K562 (cell line): ENCODE measurements at regions not wholly inside any gene's neighbourhood (a gene's known extent, or its start where the extent isn't known, plus 50 kb on each side); places are given as distances from the start of the nearest gene placed in this dataset.

Experiments used
- ATAC-seq: fragments of 200-7000 bp; cut with Tn5 transposase; 3 replicates; pipeline ENCODE4 v1.9.1; 2020; ENCODE audit warnings: moderate library complexity
- BruUV-seq: library from RNA; stranded (reverse); fragments of 400-500 nt; replicated peaks from 2 replicates; lab custom pipeline; 2021; lab: Mats Ljungman, UMichigan
- CTCF ChIA-PET: fragments of 300-600 bp; formaldehyde crosslinking; extraction: SDS; loops from one replicate; lab custom pipeline; 2021; ENCODE audit warnings: low intra/inter-chr PET ratio; lab: Yijun Ruan, JAX
- POLR2A ChIA-PET: fragments of 300-600, 350-650 bp; sonication (Branson Sonifier 250); formaldehyde crosslinking; extraction: SDS; loops from one replicate; lab custom pipeline; 2021; ENCODE audit warnings: antibody characterized with exemption, inconsistent platforms; lab: Yijun Ruan, JAX
- DNase-seq, 4 experiments: peaks; one replicate each; pipeline versions ENCODE4 v3.0.0 to v3.0.0-alpha.2; 2011 to 2018; ENCODE audit warnings: low spot score in 3 of 4, mixed read lengths in 3 of 4; ENCODE audit errors: extremely low read depth in 1 of 4
- FAIRE-seq: peaks from 2 replicates; lab custom pipeline; 2011; peaks lifted over from hg19 to GRCh38; lab: Jason Lieb, UNC
- H2AFZ ChIP-seq: 2 replicates; pipeline ENCODE4 v1.6.0; 2011; ENCODE audit warnings: low read depth, low read length, control low read depth, inconsistent platforms
- H3K27ac ChIP-seq: fragments of 200-600 bp; 3 replicates; pipeline ENCODE4 v1.8.0; 2011; ENCODE audit warnings: low read depth, mild to moderate bottlenecking, control low read depth, inconsistent platforms, low read length, moderate library complexity, mixed read lengths; ENCODE audit errors: extremely low read depth
- H3K27me3 ChIP-seq, 2 experiments: fragments of 300-600 bp in 1 of 2; 2 replicates in 1 of 2; 3 replicates in 1 of 2; pipeline versions ENCODE4 v1.6.0 to v1.8.0; 2011; ENCODE audit warnings: inconsistent platforms in 2 of 2, low read length in 2 of 2, mild to moderate bottlenecking in 1 of 2, mixed read lengths in 1 of 2, moderate library complexity in 1 of 2; ENCODE audit not compliant: control insufficient read depth in 2 of 2, insufficient read depth in 2 of 2
- H3K36me3 ChIP-seq: fragments of 300-600 bp; 3 replicates; pipeline ENCODE4 v1.8.0; 2011; ENCODE audit warnings: mild to moderate bottlenecking, low read length, inconsistent platforms; ENCODE audit not compliant: control insufficient read depth, insufficient read depth
- H3K4me1 ChIP-seq, 2 experiments: fragments of 200-600 bp in 1 of 2; replicated peaks in 1 of 2; 2 replicates in 1 of 2; 3 replicates in 1 of 2; pipeline versions ENCODE4 v1.5.1 to v1.8.0; 2011; ENCODE audit warnings: inconsistent platforms in 2 of 2, low read length in 2 of 2, mild to moderate bottlenecking in 1 of 2, mixed read lengths in 1 of 2, moderate library complexity in 1 of 2; ENCODE audit not compliant: control insufficient read depth in 2 of 2, insufficient read depth in 2 of 2
- H3K4me2 ChIP-seq: 2 replicates; pipeline ENCODE4 v1.6.1; 2011; ENCODE audit warnings: low read length, control low read depth, inconsistent platforms, mixed read lengths; ENCODE audit not compliant: insufficient read depth
- H3K4me3 ChIP-seq: fragments of 200-600 bp; sonication (generic), shearing (Covaris generic); 2 replicates; pipeline ENCODE4 v1.5.1; 2016; ENCODE audit warnings: control low read depth, inconsistent platforms
- H3K79me2 ChIP-seq: fragments of 200-600 bp; 3 replicates; pipeline ENCODE4 v1.8.0; 2011; ENCODE audit warnings: low read length, inconsistent platforms; ENCODE audit not compliant: control insufficient read depth, insufficient read depth
- H3K9ac ChIP-seq, 2 experiments: 2 replicates each; pipeline versions ENCODE4 v1.6.0 to v1.6.1; 2011; ENCODE audit warnings: low read depth in 2 of 2, low read length in 2 of 2, control low read depth in 1 of 2, inconsistent platforms in 1 of 2, mild to moderate bottlenecking in 1 of 2, mixed read lengths in 1 of 2; ENCODE audit not compliant: insufficient read depth in 1 of 2
- H3K9me1 ChIP-seq: one replicate; pipeline ENCODE4 v1.6.0; 2011; ENCODE audit warnings: inconsistent platforms, mild to moderate bottlenecking, low read length, moderate library complexity; ENCODE audit not compliant: control insufficient read depth, insufficient read depth
- H3K9me3 ChIP-seq: replicated peaks from 2 replicates; pipeline ENCODE4 v1.5.1; 2011; ENCODE audit warnings: low read depth, low read length, inconsistent platforms; ENCODE audit not compliant: control insufficient read depth, insufficient read depth
- H4K20me1 ChIP-seq: replicated peaks from 2 replicates; pipeline ENCODE4 v1.6.1; 2011; ENCODE audit warnings: low read length, inconsistent platforms, mixed read lengths; ENCODE audit not compliant: control insufficient read depth, insufficient read depth
- BRF1 ChIP-seq: IDR thresholded peaks from 3 replicates; pipeline ENCODE4 v1.6.1; 2011; ENCODE audit warnings: borderline replicate concordance, mild to moderate bottlenecking; ENCODE audit not compliant: insufficient read length; ENCODE audit errors: extremely low read depth
- FOXK1 ChIP-seq: sonication (generic); formaldehyde crosslinking; IDR thresholded peaks from 2 replicates; pipeline ENCODE4 v1.8.0; 2022; ENCODE audit warnings: missing genetic modification reagents, mild to moderate bottlenecking, borderline replicate concordance
- HINFP ChIP-seq: fragments of 450-650 bp; conservative IDR thresholded peaks from 2 replicates; pipeline ENCODE4 v1.6.1; 2016; ENCODE audit warnings: missing genetic modification characterization, low read depth, mild to moderate bottlenecking, control low read depth, missing compliant biosample characterization
- PYGO2 ChIP-seq: fragments of 450-650 bp; IDR thresholded peaks from 2 replicates; pipeline ENCODE4 v1.6.1; 2016; ENCODE audit warnings: mild to moderate bottlenecking, missing genetic modification characterization, moderate library complexity, missing compliant biosample characterization
- RBFOX2 ChIP-seq: fragments of 200-400 bp; formaldehyde crosslinking; IDR thresholded peaks from 2 replicates; pipeline ENCODE4 v1.6.1; 2017; ENCODE audit warnings: low read depth, mild to moderate bottlenecking, low read length, moderate library complexity
- RBM39 ChIP-seq: fragments of 200-400 bp; formaldehyde crosslinking; optimal IDR thresholded peaks from 2 replicates; pipeline ENCODE3; 2018; ENCODE audit warnings: low read depth, low read length
- RNF219 ChIP-seq: fragments of 250-450 bp; sonication (Bioruptor Pico); IDR thresholded peaks from 2 replicates; pipeline ENCODE4 v1.5.0; 2022; ENCODE audit warnings: mild to moderate bottlenecking
- SIRT6 ChIP-seq: IDR thresholded peaks from one replicate; pipeline ENCODE4 v1.6.1; 2012; ENCODE audit warnings: low read depth, mild to moderate bottlenecking, control low read depth, inconsistent platforms, low read length, moderate library complexity
- TSC22D4 ChIP-seq: fragments of 450-650 bp; IDR thresholded peaks from 2 replicates; pipeline ENCODE4 v1.6.1; 2016; ENCODE audit warnings: missing genetic modification characterization, missing biosample characterization, control low read depth
- ZBTB43 ChIP-seq: sonication (generic); formaldehyde crosslinking; IDR thresholded peaks from 2 replicates; pipeline ENCODE4 v1.8.0; 2023; ENCODE audit warnings: mild to moderate bottlenecking, missing genetic modification reagents
- ZFP1 ChIP-seq: fragments of 450-650 bp; formaldehyde crosslinking; IDR thresholded peaks from 2 replicates; pipeline ENCODE4 v1.4.0; 2020; ENCODE audit warnings: mild to moderate bottlenecking, mixed read lengths
- ZNF12 ChIP-seq: sonication (generic); formaldehyde crosslinking; IDR thresholded peaks from 2 replicates; pipeline ENCODE4 v1.4.0; 2020; ENCODE audit warnings: mild to moderate bottlenecking, missing genetic modification reagents
- ZNF140 ChIP-seq: fragments of 250-450 bp; sonication (Bioruptor Pico); IDR thresholded peaks from 2 replicates; pipeline ENCODE4 v1.8.0; 2021; ENCODE audit warnings: moderate library complexity, mild to moderate bottlenecking, inconsistent platforms
- ZNF507 ChIP-seq: conservative IDR thresholded peaks from 2 replicates; pipeline ENCODE4 v1.6.1; 2017; ENCODE audit warnings: missing genetic modification characterization, missing compliant biosample characterization
- ZNF583 ChIP-seq: fragments of 250-450 bp; sonication (Bioruptor Pico); IDR thresholded peaks from 2 replicates; pipeline ENCODE4 v1.4.0; 2020
- WGBS: fragments of 100-300 bp; shearing (Covaris generic); methylation state at CpG from one replicate; pipeline ENCODE4 v1.1.6; 2016; ENCODE audit warnings: low coverage, mixed read lengths; ENCODE audit not compliant: insufficient coverage; ENCODE audit errors: missing lambda C conversion rate; 5-methylcytosine and 5-hydroxymethylcytosine counted together
- in situ Hi-C: fragments of 300-500 bp; cut with MboI; formaldehyde crosslinking; loops from 4 replicates; pipeline ENCODE4 v1.15.0; 2018; ENCODE audit warnings: inconsistent platforms, mixed read lengths
- intact Hi-C: fragments of 100-400 bp; cut with micrococcal nuclease; formaldehyde crosslinking; loops from 2 replicates; pipeline ENCODE4 v1.14.2; 2022

- no peak for DNase-seq
- ChIA-PET POLR2A (no interaction called here), CTCF (no interaction called here)
- H3K4me3 ChIP-seq, result no peak overlapping the region
- H3K79me2 ChIP-seq, result no peaks in the 10 kb centered on the region
- H3K9me3 ChIP-seq, result no peaks in the 10 kb centered on the region
- no peaks in the 10 kb centered on the region for H3K36me3 ChIP-seq
- peaks cover 4% of the 10 kb centered on the region for H4K20me1 ChIP-seq
- no peak for FAIRE-seq
- WGBS, result 2% methylated on average over 5 of the region's 5 CpGs
- in situ Hi-C loops (no loop called here), intact Hi-C loops (no loop called here)
- no TSS peak for BruUV-seq
- no peaks in the 10 kb centered on the region for H3K4me1 ChIP-seq
- H2AFZ ChIP-seq, result no peak overlapping the region
- TF ChIP-seq HINFP (tag), result no peak
- TF ChIP-seq ZNF140 (CRISPR knock-in tag), result no peak
- no peak for TF ChIP-seq ZNF12
- no peak for TF ChIP-seq RBFOX2
- no peak for TF ChIP-seq RBM39
- no peak for TF ChIP-seq SIRT6
- no peak for TF ChIP-seq ZNF583
- no peak for TF ChIP-seq FOXK1
- TF ChIP-seq BRF1, result no peak
- TF ChIP-seq ZBTB43, result no peak
- no peak for TF ChIP-seq PYGO2 (tag)
- TF ChIP-seq ZNF507 (tag), result no peak
- TF ChIP-seq RNF219 (CRISPR knock-in tag), result no peak
- TF ChIP-seq TSC22D4 (tag), result no peak
- no peak for TF ChIP-seq ZFP1 (CRISPR knock-in tag)
- no peak overlapping the region for H3K4me2 ChIP-seq
- H3K9ac ChIP-seq, result no peak overlapping the region
- ATAC-seq, result no peak
- H3K9me1 ChIP-seq, result no peaks in the 10 kb centered on the region
- peaks cover 5 to 34% of the 10 kb centered on the region in 2 experiments; a peak in 4 of 5 replicates for H3K27me3 ChIP-seq
- H3K27ac ChIP-seq, result no peak overlapping the region
Measured at GRCh38 chr2:15737314-15738224, 145.9 kb downstream of the DDX1 start.
